Vagina (tissue), 2 donors: ENCODE measurements at regions not wholly inside any gene's neighbourhood (a gene's known extent, or its start where the extent isn't known, plus 50 kb on each side); places are given as distances from the start of the nearest gene placed in this dataset.

ENCODE experiments used
- POLR2A ChIP-seq, 2 donors: fragments of 450-650 bp; IDR thresholded peaks; one replicate each; pipeline ENCODE4 v1.6.1; 2017; ENCODE audit warnings: antibody characterized with exemption in 2 of 2, mild to moderate bottlenecking in 2 of 2, moderate library complexity in 2 of 2
- POLR2AphosphoS5 ChIP-seq, 2 donors: sonication (generic); formaldehyde crosslinking; IDR thresholded peaks; one replicate each; pipeline ENCODE4 v1.9.0; 2017; ENCODE audit warnings: antibody characterized with exemption in 2 of 2, mild to moderate bottlenecking in 2 of 2, low read depth in 1 of 2; ENCODE audit not compliant: insufficient read depth in 1 of 2
- TF ChIP-seq, protein P1 (sequence below), 3 experiments: fragments of 450-650 bp in 2 of 3; fragments of 200-600 bp in 1 of 3; sonication (generic) in 1 of 3; IDR thresholded peaks; one replicate each; pipeline ENCODE4 v1.5.1; 2017 to 2019; ENCODE audit warnings: antibody characterized with exemption in 3 of 3, mild to moderate bottlenecking in 2 of 3, moderate library complexity in 2 of 3

DNA sequence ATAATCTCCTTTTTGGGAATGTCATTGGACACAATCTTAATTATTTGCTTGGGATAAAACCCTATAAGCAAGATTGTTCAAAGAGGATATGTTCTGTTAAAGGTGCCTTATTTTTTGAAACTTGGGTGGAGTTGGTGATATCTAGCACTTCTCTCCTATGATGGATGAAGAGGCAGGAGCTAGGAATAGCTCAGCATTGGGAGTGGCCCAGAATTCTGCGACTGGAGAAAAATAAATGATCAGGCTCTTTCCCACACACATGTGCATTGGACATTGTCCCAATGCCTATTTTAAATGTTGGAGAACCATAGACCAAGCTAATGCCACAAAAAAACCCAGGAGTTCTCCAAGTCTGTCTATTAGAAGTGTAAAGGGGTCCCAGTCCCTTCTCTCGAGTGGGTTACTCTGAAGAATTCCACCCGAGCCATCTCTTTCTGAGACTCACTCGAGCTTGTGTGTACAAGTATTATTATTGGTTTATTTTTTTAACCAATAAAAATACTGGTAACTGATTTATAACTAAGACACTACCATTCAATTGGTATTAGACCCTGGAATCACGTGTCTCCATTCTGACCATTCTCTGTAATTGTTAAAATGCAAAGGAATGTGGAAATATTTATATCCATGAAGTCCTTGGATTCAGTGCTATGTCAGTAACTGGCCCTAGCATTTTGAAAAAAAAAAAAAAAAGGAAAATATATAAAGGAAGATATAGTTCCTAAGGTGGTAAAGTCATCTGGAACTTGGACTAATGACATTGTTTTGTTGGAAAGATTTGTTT, 437.5 kb upstream of the TMEM132C start:
- TF ChIP-seq, protein P1, sequence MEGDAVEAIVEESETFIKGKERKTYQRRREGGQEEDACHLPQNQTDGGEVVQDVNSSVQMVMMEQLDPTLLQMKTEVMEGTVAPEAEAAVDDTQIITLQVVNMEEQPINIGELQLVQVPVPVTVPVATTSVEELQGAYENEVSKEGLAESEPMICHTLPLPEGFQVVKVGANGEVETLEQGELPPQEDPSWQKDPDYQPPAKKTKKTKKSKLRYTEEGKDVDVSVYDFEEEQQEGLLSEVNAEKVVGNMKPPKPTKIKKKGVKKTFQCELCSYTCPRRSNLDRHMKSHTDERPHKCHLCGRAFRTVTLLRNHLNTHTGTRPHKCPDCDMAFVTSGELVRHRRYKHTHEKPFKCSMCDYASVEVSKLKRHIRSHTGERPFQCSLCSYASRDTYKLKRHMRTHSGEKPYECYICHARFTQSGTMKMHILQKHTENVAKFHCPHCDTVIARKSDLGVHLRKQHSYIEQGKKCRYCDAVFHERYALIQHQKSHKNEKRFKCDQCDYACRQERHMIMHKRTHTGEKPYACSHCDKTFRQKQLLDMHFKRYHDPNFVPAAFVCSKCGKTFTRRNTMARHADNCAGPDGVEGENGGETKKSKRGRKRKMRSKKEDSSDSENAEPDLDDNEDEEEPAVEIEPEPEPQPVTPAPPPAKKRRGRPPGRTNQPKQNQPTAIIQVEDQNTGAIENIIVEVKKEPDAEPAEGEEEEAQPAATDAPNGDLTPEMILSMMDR (IDR thresholded peaks at IDR 0.05) = no peak
- no peak for TF ChIP-seq POLR2A (IDR thresholded peaks at IDR 0.05)
- no peak for TF ChIP-seq POLR2AphosphoS5 (IDR thresholded peaks at IDR 0.05; ENCODE audit: insufficient read depth in 1 of 2, low read depth in 1 of 2)
